ENCODE measurements at regions not wholly inside any gene's neighbourhood (a gene's known extent, or its start where the extent isn't known, plus 50 kb on each side); places are given as distances from the start of the nearest gene placed in this dataset.
"Not testable (repeated sequence)": the region's sequence is repeated elsewhere in the genome, so short reads cannot be mapped to it uniquely, and the experiment has no call there.

DNA sequence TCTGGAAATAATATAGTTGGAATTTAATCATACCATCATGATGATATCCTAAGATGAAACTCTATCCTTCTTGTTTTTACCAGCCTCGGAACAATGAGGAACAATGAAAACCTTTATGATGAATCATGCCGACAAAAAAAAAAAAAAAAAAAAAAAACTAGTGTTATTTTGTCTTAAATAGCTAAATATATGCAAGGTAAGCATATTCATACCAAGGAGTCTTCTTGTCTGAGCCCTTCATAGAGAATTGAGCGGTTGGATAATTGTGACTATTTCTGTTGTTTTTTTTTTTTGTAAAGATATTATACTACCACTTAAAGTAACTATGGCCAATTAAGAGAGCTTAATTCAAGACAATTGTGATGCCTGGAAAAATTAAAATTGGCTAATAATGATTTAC, 244.0 kb upstream of the PCDH9 start:
- DNase-seq, result no peak

DNA sequence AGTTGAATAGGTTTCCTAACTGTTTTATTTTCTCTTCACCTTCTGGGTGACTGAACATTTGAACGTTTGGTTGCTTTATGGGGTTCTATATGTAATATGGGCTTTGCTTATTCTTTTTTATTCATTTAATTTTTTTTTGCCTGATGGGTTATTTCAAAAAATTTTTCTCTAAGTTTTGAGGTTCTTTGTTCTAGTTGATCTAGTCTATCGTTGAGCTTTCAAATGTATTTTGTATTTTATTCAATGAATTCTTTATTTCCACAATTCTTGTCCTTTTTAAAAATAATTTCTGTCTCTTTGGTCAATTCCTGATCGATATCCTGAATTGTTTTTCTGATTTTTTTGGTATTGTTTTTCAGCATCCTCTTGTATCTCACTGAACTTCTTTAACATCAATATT, 239.5 kb upstream of the PCDH9 start:
- DNase-seq, result no peak

DNA sequence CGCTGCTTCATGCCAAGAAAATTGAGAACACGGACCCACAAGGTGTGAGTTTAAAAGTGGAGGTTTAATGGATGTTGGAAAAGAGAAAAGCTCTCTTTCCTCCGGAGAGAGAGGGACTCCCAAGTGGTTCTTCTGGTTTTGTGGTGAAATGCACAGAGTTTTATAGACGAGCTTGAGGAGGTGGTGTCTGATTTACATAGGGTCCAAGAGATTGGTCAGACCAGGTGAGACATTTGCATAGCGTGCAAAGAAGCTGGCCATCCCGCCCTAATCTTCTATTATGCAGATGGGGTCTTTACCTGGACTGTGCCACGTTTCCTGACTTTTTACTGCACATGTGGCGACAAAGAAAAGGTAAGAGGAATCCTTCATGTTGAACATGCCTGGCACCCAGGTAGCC, 236.4 kb upstream of the PCDH9 start:
- no peak for DNase-seq

DNA sequence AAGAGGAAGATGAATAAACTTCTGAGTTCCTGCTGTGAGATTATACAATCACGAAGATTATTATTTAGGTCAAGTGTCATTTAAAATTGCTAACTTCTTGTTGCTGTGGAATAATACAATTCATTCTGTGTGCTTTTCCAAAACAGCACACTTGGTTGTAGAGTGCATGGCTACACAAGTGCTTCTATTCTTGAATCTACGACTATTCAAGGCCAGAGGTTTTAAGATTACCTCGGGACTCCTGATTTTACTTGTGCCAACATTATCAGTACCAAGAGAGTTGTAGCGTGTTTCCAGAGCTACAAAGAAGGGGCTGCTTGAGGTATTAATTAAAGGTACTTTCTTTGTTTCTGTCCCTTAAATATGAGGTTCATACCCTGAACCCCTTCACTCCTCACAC, 234.0 kb upstream of the PCDH9 start:
- DNase-seq, result no peak

DNA sequence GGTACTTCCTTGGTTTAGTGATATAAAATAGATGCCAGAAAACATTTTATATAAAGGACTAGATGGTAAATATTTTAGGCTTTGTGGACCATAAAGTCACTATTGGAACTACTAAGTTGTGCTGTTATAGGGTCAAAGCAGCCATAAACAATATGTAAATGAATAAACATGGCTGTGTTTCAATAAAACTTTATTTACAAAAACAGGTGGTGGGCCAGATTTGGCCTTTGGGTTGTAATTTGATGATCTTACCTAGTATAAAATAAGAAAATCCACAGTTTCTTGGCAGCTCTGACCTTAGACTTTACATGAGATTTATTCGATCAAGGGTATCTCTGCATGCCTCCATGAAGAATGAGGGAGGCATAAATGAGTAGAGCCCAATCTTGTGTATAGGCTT, 232.0 kb upstream of the PCDH9 start:
- no peak for DNase-seq

DNA sequence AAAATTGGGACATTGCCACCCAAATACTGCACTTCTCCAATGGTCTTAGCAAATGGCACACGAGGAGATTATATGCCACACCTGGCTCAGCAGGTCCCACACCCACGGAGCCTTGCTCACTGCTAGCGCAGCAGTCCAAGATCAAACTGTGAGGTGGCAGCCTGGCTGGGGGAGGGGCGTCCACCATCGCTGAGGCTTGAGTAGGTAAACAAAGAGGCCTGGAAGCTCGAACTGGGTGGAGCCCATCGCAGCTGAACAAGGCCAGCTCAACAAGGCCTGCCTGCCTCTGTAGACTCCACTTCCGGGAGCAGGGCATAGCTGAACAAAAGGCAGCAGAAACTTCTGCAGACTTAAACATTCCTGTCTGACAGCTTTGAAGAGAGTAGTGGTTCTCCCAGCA, 222.4 kb upstream of the PCDH9 start:
- not testable (repeated sequence) for DNase-seq

DNA sequence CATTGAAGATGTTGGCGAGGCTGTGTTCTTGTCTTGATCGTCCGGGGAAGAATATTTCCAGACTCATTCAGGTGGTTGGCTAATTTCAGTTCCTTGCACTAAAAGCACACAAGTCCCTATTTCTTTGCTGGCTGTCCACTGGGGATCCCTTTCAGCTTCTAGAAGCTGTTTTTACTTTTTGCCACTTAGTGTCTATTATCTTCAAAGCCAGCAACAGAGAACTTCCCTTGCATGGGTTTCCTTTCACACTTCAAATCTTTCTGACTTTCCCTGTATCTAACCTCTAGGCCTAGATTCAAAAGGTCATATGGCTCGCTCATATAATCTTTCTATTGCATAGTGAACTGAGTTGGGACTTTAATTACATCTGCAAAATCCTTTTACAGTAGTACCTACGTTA, 215.3 kb upstream of the PCDH9 start:
- DNase-seq, result no peak

DNA sequence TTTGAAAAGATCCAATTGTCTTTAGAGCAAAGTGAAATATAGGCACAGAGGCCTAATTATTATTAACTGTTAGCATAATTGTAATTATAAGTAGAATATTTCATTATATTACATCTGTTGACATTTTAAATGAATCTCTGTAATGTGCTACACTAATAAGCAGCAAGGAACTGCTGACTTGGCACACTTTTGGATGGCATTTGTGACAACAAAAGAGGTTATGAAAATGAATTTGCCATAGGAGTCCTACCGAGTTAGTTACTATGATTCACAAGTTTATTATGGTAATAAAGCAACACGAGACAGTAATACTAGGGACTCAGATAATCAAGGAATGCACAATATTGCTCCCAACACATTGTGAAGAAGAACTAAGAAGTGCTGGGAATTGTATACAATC, 213.8 kb upstream of the PCDH9 start:
- DNase-seq, result no peak

DNA sequence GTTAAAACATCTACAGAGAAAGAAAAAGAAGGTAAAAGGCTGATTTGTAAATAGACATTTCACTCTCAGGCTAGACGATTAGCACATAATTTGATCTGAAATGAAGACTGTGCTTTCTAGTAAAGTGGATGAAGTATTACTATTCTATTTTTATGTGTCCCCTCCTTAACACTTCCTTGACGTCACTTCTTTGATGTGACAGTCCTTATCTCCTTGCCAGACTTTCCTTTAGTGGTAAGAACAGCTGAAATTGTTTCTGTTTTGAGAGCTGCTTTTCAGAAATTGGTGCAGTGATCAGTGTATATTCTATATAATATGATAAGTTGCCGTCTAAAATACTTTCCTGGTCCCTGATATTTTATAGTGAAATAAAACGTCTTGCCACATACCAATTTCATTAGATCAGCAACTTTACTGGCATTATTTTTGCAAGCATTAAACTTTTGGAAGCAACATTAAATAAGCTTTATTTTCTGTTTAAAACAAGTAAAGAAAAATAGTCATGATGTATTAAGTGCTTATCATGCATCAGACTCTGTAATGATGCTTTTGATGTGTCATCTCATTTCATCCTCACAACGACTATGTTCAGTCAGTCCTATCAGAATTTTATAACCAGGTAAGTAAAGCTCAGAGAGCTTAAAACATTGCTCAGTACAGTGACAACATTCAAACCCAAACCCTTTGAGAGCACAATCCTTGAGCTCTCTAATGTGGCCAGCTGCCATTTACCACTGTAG, 210.3 kb upstream of the PCDH9 start:
- DNase-seq, result no peak

DNA sequence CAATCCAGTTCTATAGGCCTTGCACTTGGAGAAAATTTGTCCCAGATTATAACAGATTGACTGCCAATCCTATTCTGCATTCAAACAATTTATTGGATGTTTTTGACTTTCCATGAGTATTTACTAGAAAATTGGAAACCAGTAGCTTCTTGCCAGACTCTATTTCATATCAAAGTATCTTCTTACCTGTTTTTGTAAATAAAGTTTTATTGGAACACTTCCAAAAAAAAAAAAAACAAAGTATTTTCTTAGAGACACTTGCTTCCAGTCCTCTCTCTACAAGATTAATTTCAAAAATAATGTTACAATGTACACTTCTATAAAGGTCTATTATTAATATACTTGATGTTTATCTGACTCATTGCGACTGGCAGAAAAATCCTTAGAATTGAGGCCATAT, 209.2 kb upstream of the PCDH9 start:
- DNase-seq, result no peak

DNA sequence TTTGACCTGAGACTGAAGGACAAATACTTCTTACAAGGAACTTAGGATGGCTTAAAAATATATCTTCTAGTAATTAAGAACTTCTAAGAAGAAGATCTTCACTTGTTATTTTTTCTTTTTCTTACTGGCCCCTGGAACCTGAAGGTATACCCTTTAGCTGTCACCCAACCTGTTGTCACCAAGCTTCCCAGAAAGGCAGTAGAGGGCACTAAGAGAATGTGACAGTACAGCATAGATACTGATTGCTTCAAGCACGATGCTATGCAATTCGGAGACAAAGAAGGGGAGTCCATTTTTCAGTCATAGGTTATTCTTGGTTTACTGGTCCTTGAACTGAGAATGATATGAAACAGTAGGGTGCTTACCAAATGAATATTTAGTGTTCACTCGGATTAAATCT, 208.3 kb upstream of the PCDH9 start:
- no peak for DNase-seq

DNA sequence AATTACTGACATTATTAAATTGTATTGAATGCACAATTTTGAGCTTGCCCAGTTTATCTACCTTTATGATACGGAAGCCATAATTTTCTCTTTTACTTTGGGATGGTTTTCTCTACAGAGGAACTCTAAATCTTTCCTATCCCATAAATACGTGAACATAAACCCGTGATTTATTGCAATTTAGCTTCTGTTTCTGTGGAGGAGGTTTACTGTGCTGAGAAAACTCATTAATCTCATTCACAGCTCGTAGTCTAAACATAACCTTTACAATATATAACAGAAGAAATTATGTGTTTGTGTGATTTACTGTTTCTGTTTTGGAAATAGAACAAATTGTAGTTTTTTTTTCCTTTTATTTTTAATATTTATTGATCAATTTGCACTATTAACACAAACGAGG, 207.1 kb upstream of the PCDH9 start:
- no peak for DNase-seq

DNA sequence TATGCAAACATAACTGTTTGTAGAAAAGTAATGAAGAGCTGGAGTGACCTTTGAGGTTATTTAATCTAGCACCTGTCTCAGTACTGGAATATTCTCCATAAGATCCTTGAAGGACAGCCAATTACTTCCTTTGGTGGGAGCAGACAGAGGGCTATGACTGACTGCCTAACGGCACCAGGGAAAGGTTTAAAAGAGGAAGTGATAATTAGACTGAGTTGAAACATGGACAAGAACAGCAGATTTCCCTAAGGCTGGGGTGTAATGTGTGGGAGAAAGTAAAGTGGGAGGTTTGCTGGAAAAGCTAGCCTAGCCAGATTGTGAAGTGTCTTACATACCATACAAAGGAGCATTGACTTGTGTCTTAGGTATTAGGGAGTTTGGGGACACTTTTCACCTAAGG, 191.3 kb upstream of the PCDH9 start:
- DNase-seq, result no peak

DNA sequence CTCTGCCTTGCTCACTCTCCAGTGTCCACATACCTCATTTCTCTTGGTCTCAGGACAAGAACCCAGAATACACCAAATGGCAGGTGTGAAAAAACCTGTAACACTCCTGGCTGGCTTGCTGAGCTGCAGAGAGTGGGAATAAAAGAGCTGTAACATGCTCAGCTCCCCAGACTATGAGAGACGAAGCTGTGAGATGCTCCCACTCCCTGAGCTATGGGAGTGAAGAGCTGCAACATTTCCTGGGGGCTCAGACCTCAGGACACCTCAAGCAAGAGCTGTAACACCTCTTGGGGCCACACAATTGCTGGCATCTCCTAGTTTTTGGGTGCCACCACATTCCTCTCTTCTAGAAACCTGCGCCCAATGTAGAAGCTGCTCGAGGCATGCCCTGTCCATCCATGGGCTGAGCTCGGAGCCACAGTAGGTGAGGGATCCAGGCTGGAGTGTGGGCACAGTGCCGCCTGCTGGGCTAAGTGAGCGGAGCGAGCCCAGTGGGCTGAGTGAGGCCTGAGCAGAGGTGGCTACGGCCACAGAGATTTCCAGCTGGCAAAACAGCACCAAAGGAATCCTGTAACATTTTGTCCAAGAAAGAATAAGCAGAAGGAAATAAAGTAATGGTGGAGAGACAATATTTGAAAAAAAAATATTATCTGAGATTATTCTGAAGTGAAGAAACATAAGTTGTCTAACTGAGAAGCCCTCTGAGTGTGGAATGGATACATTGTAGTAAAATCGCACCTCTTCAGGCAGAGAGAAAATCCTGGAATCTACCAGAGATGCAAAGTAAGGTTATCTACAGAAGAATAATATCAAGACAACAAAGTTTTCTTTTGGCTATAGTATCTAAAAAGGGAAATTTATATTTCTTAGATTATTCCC, 186.2 kb upstream of the PCDH9 start:
- no peak for DNase-seq

DNA sequence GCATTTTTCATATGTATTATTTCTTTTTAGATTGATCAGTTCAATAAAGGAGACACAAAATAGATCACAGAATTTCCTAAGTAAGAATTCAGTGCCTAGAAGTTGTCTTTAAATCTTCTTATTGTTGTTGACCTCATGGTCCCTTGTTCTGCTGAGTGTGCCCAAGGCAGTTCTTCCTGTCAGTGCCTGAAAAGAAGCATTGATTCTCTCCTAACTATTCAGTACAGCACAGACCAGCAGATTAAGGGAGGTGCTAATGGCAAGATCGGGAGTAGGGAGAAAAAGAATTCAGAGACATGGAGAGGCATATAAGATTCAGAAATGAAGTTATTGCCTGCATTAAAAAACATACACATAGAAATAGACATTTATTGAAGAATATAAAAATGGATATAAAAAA, 180.5 kb upstream of the PCDH9 start:
- no peak for DNase-seq

DNA sequence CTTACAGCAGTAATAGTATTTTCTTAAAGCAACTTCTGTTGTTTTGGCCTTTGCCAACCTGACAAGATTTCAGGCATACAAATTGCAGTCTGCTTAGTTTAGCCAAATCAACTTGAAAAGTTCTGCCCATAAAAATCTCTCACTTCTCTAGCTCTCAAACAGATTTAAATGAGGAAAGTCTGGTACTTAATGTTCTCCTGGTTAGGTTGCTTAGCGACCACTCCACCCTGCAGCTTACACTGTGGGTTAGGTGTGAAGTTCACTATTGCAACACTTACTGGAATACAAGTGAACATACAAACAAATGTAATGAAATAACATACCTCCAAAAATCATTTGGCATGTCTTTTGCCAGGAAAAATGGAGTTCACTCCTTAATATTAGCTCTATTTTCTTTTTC, 178.7 kb upstream of the PCDH9 start:
- DNase-seq, result no peak

DNA sequence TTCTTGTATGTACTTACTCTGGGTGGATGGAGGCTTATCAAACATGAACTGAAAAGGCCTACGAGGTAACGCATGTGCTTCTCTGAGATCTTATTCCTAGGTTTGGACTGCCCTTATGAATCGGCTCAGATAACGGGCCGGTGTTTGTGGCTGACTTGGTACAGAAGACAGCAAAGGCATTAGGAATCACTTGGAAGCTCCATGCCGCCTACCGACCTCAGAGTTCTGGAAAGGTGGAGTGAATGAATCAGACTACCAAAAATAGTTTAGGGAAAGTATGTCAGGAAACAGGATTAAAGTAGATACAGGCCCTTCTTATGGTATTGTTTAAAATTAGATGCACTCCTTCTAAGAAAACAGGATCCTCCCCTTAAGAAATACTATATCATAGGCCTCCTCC, 172.4 kb upstream of the PCDH9 start:
- DNase-seq, result no peak

DNA sequence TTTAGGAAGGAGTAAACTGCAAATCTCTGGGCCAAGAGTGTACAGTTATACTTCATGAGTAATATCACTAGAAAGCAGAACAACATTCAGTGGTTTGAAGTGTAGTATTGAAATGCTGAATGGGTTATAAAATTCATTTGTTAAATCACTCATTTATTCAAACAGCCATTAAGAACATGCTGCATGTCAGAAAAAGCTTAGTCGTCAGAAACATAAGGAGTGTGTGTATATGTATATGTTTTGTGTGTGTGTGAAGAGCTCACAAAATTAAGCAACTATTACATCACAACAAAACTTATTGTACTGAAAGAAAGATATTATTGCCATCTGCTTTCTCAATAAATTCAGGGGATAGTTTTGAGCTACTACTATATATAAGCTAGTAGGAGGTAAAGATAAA, 165.4 kb upstream of the PCDH9 start:
- DNase-seq, result no peak

DNA sequence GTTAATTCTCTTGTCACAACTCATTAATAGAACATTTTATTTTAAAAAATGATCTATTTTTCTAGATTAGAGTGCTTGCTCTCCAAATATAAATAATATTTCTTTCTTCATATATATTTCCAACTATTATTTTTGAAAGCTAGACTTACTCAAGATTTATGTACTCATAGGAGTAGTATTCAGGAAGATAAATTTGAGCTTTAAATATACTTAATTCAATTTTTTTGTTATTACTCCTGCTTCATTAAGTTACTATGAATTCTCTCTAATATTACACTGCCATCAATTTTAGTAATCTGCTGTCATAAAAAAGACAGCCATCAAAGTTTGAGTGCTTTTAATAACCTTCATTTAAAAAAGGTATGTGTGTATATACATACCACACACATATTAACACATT, 161.9 kb upstream of the PCDH9 start:
- no peak for DNase-seq

DNA sequence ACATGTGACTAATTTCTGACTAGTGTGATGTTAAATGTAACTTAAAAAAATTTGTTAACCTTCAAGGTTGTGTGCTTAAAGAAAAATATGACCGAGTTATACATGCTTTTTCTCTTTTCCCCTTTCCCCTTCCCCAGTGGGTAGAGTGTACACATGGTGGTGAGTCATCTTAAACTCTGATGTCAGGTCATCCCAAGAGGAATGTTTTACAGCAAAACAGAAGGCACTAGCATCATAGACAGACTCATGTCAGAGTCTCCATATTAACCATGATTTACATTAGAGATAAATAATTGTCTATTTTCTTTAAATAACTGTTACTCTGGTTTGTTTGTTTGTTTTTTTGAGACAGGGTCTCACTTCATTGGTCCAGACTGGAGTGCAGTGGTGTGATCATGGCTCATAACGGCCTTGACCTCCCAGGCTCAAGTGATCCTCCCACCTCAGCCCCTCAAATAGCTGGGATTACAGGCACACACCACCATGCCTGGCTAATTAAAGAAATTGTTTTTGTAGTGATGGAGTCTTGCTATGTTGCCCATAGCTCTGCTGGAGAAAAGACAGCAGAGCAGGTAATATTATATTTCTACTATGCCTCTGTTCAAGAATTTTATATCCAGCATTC, 160.4 kb upstream of the PCDH9 start:
- no peak for DNase-seq

DNA sequence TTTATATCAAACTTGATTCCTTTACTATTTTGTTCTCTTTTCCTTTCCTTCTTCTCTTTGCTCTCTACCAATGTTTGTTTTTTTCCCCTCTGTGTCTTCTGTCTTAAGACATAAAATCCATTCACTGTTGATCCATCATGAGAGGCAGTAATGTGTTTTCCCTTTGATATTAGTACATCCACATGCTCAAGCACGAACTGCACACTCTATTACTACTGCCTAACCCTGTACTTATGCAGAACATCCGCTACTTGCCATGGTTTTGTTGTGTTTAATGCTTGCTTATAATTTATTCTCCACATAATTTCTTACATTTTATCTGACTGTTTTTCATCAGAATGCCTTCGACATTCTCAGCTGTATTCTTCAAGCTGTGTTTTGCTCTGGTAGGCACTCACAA, 159.0 kb upstream of the PCDH9 start:
- DNase-seq, result no peak

DNA sequence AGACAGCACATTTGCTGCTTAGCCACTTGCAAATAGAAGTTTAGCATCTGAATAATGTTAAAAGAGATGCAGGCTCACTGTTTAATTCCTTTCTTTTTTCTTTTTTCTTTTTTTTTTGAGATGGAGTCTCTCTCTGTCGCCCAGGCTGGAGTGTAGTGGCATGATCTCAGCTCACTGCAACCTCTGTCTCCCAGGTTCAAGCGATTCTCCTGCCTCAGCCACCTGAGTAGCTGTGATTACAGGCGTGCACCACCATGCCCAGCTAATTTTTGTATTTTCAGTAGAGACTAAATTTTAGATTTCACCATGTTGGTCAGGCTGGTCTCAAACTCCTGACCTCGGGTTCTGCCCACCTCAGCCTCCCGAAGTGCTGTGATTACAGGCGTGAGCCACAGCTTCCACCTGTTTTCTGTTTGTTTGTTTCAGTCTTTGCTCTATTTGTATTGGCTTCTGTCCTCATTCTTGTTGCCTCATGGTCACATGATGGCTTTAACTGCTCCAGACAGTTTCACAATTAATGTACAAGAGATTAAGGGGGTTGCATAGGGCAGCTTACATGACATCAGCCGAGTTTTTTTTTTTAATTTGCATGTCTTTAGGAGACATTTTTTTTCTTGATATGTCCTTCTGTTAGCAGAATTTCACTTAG, 153.1 kb upstream of the PCDH9 start:
- peak; percentile 52 for DNase-seq

DNA sequence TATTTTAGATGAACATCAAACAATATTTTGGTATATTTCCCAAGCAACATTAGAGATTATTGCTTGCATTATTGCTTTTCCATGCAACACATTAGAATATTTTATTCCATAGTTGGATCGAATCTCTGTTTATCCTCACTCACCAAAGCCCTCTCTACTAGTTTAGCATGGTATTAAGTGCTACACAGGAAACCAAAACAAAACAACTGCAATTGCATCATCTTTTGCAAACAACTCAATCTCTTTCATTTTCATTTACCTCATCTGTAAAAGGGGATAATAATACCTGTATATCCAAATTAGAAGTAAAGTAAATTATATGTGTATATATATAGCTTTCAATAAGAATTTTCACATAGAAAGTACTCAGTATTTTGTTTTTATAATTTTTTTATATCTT, 147.8 kb upstream of the PCDH9 start:
- DNase-seq, result no peak

DNA sequence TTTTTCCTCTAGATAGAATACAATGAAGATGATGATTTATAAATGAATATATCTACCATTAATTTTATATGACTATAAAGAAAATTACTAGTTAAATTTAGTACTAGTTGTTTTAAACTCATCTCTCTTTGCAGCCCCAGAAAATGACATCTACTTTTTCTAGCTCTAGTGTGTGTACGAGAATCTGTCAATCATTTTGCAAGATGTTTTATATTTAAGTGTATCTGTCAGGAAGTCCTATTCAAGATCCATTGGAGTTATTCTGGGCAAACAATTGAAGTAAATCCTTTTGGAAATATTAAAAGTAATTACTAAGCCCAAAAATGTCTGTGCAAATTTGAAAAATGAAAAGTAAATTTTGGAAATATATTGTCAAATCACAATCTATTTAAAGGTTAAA, 144.3 kb upstream of the PCDH9 start:
- no peak for DNase-seq

Data from NCI-H774 (cell line).